WTC11 (cell line): ENCODE measurements at regions not wholly inside any gene's neighbourhood (a gene's known extent, or its start where the extent isn't known, plus 50 kb on each side); places are given as distances from the start of the nearest gene placed in this dataset.

Source experiments
- ATAC-seq: fragments of 200-7000 bp; cut with Tn5 transposase; 2 replicates; pipeline ENCODE4 v1.10.0; 2021; ENCODE audit warnings: mild to moderate bottlenecking, moderate library complexity
- CTCF ChIA-PET: fragments of 300-600 bp; sonication (Branson Sonifier 250); formaldehyde crosslinking; loops from one replicate; lab custom pipeline; 2021; ENCODE audit warnings: antibody characterized with exemption; lab: Charles Lee
- POLR2A ChIA-PET: fragments of 350-600 bp; sonication (Branson Sonifier 250); formaldehyde crosslinking; loops from one replicate; lab custom pipeline; 2021; ENCODE audit warnings: antibody characterized with exemption; lab: Charles Lee
- DNase-seq: peaks from one replicate; pipeline ENCODE4 v3.0.0; 2021; ENCODE audit warnings: low spot score
- H3K27ac Mint-ChIP-seq: 2 replicates; pipeline ENCODE4 v1.8.0; 2021; ENCODE audit warnings: mixed read lengths
- H3K27me3 Mint-ChIP-seq: 2 replicates; pipeline ENCODE4 v1.8.0; 2021; ENCODE audit warnings: low read depth, mild to moderate bottlenecking, moderate library complexity, mixed read lengths
- H3K36me3 Mint-ChIP-seq: 2 replicates; pipeline ENCODE4 v1.8.0; 2021; ENCODE audit warnings: mixed read lengths
- H3K4me1 Mint-ChIP-seq: 2 replicates; pipeline ENCODE4 v1.8.0; 2022; ENCODE audit warnings: mixed read lengths
- H3K4me3 Mint-ChIP-seq: 2 replicates; pipeline ENCODE4 v1.8.0; 2021; ENCODE audit warnings: mild to moderate bottlenecking, moderate library complexity, mixed read lengths
- H3K9me3 Mint-ChIP-seq: 2 replicates; pipeline ENCODE4 v1.8.0; 2021; ENCODE audit warnings: mixed read lengths
- ATF1 ChIP-seq: sonication (generic); formaldehyde crosslinking; IDR thresholded peaks from 2 replicates; pipeline ENCODE4 v1.8.1; 2023; ENCODE audit warnings: mild to moderate bottlenecking, moderate library complexity, missing genetic modification reagents
- CREM ChIP-seq: sonication (generic); formaldehyde crosslinking; IDR thresholded peaks from 2 replicates; pipeline ENCODE4 v1.8.1; 2022; ENCODE audit warnings: mild to moderate bottlenecking, missing genetic modification reagents, moderate library complexity
- EMX1 ChIP-seq: fragments of 250-450 bp; sonication (Bioruptor Pico); IDR thresholded peaks from 2 replicates; pipeline ENCODE4 v1.8.0; 2021; ENCODE audit warnings: mild to moderate bottlenecking
- ETV6 ChIP-seq: sonication (generic); formaldehyde crosslinking; IDR thresholded peaks from 2 replicates; pipeline ENCODE4 v1.8.1; 2022; ENCODE audit warnings: mild to moderate bottlenecking, missing genetic modification reagents
- FOXP1 ChIP-seq: sonication (generic); formaldehyde crosslinking; IDR thresholded peaks from 2 replicates; pipeline ENCODE4 v1.8.0; 2022; ENCODE audit warnings: missing genetic modification reagents, mild to moderate bottlenecking, moderate library complexity, borderline replicate concordance
- JAZF1 ChIP-seq: fragments of 250-450 bp; sonication (Bioruptor Pico); IDR thresholded peaks from 2 replicates; pipeline ENCODE4 v1.9.0; 2021; ENCODE audit warnings: moderate library complexity, mild to moderate bottlenecking, inconsistent platforms
- NFYB ChIP-seq: sonication (generic); formaldehyde crosslinking; conservative IDR thresholded peaks from 2 replicates; pipeline ENCODE4 v1.8.0; 2022; ENCODE audit warnings: low read depth, missing genetic modification reagents
- SOX15 ChIP-seq: fragments of 250-450 bp; sonication (Bioruptor Pico); IDR thresholded peaks from 2 replicates; pipeline ENCODE4 v1.9.0; 2021; ENCODE audit warnings: mild to moderate bottlenecking
- SP1 ChIP-seq: sonication (generic); formaldehyde crosslinking; conservative IDR thresholded peaks from 2 replicates; pipeline ENCODE4 v1.8.1; 2022; ENCODE audit warnings: missing genetic modification reagents
- TEAD4 ChIP-seq: sonication (generic); formaldehyde crosslinking; IDR thresholded peaks from 2 replicates; pipeline ENCODE4 v1.8.0; 2022; ENCODE audit warnings: mild to moderate bottlenecking, missing genetic modification reagents
- TP53 ChIP-seq: sonication (generic); formaldehyde crosslinking; IDR thresholded peaks from 2 replicates; pipeline ENCODE4 v1.8.1; 2023; ENCODE audit warnings: mild to moderate bottlenecking, missing genetic modification reagents
- ZNF219 ChIP-seq: sonication (generic); formaldehyde crosslinking; IDR thresholded peaks from 2 replicates; pipeline ENCODE4 v1.8.0; 2023; ENCODE audit warnings: missing genetic modification reagents, mild to moderate bottlenecking, borderline replicate concordance
- ZNF317 ChIP-seq: sonication (generic); formaldehyde crosslinking; IDR thresholded peaks from 2 replicates; pipeline ENCODE4 v1.8.1; 2023; ENCODE audit warnings: low read depth, mild to moderate bottlenecking, moderate library complexity, missing genetic modification reagents, borderline replicate concordance
- ZNF396 ChIP-seq: fragments of 250-450 bp; sonication (Bioruptor Pico); IDR thresholded peaks from 2 replicates; pipeline ENCODE4 v1.8.0; 2021; ENCODE audit warnings: mild to moderate bottlenecking, moderate library complexity, borderline replicate concordance
- ZNF423 ChIP-seq: fragments of 250-450 bp; sonication (Bioruptor Pico); IDR thresholded peaks from 2 replicates; pipeline ENCODE4 v2.1.2; 2022; ENCODE audit warnings: mild to moderate bottlenecking, moderate library complexity
- TF ChIP-seq, protein P1 (sequence below): sonication (generic); formaldehyde crosslinking; IDR thresholded peaks from 2 replicates; pipeline ENCODE4 v1.8.1; 2023; ENCODE audit warnings: mild to moderate bottlenecking, missing genetic modification reagents, borderline replicate concordance
- TF ChIP-seq, protein P2 (sequence below): sonication (generic); formaldehyde crosslinking; IDR thresholded peaks from 2 replicates; pipeline ENCODE4 v1.8.1; 2022; ENCODE audit warnings: low read depth, missing genetic modification reagents, borderline replicate concordance
- TF ChIP-seq, protein P3 (sequence below): sonication (generic); formaldehyde crosslinking; IDR thresholded peaks from 2 replicates; pipeline ENCODE4 v1.8.1; 2023; ENCODE audit warnings: mild to moderate bottlenecking, missing genetic modification reagents, moderate library complexity
- TF ChIP-seq, protein P4 (sequence below): sonication (generic); formaldehyde crosslinking; IDR thresholded peaks from 2 replicates; pipeline ENCODE4 v1.8.1; 2023; ENCODE audit warnings: mild to moderate bottlenecking, missing genetic modification reagents, moderate library complexity
- TF ChIP-seq, protein P5 (sequence below): sonication (generic); formaldehyde crosslinking; conservative IDR thresholded peaks from 2 replicates; pipeline ENCODE4 v1.8.1; 2023; ENCODE audit warnings: mild to moderate bottlenecking, low read depth, missing genetic modification reagents, moderate library complexity
- TF ChIP-seq, protein P6 (sequence below): sonication (generic); formaldehyde crosslinking; IDR thresholded peaks from 2 replicates; pipeline ENCODE4 v1.8.0; 2022; ENCODE audit warnings: mild to moderate bottlenecking, missing genetic modification reagents
- TF ChIP-seq, protein P7 (sequence below): sonication (generic); formaldehyde crosslinking; IDR thresholded peaks from 2 replicates; pipeline ENCODE4 v1.8.1; 2022; ENCODE audit warnings: low read depth, mild to moderate bottlenecking, moderate library complexity, missing genetic modification reagents, borderline replicate concordance

DNA sequence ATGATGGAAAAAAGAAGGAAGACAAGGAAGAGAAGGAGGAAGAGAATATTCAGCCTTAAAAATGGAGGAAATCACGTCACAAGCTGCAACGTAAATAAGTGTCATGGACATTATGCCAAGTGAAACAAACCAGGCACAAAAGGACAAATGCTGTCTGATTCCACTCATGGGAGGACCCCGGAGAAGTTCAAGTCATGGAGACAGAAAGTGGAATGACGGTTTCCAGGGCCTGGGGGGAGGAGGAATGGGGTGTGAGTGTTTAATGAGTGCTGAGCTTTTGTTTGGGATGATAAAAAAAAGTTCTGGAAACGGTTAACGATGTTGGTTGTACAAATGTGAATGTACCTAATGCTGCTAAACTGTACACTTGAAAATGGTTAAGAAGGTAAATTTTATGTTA is 439.5 kb downstream of the GADD45G start (continued):
- TF ChIP-seq, protein P1, sequence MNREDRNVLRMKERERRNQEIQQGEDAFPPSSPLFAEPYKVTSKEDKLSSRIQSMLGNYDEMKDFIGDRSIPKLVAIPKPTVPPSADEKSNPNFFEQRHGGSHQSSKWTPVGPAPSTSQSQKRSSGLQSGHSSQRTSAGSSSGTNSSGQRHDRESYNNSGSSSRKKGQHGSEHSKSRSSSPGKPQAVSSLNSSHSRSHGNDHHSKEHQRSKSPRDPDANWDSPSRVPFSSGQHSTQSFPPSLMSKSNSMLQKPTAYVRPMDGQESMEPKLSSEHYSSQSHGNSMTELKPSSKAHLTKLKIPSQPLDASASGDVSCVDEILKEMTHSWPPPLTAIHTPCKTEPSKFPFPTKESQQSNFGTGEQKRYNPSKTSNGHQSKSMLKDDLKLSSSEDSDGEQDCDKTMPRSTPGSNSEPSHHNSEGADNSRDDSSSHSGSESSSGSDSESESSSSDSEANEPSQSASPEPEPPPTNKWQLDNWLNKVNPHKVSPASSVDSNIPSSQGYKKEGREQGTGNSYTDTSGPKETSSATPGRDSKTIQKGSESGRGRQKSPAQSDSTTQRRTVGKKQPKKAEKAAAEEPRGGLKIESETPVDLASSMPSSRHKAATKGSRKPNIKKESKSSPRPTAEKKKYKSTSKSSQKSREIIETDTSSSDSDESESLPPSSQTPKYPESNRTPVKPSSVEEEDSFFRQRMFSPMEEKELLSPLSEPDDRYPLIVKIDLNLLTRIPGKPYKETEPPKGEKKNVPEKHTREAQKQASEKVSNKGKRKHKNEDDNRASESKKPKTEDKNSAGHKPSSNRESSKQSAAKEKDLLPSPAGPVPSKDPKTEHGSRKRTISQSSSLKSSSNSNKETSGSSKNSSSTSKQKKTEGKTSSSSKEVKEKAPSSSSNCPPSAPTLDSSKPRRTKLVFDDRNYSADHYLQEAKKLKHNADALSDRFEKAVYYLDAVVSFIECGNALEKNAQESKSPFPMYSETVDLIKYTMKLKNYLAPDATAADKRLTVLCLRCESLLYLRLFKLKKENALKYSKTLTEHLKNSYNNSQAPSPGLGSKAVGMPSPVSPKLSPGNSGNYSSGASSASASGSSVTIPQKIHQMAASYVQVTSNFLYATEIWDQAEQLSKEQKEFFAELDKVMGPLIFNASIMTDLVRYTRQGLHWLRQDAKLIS (CRISPR knock-in tag): no peak
- TF ChIP-seq ETV6 (CRISPR knock-in tag): no peak

DNA sequence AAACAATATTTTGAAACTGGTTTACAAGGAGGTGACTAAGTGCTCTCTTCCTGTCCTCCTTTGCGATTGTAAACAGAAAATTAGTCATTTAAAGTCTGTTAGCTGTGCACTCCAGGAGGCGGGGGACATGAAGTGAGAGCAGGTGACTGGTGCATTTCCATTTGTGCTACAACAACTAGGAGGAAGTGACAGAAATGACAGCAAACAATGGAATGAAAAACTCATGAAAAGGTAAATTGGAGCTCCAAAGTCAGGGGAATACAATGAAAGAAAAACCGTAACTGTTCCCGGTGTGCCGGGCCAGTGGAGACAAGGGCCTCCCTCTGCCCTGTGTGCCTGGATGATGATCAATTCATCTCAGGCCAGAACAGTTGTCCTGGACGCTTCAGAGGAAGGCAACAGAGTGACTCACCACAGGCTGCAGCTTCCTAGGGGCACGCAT is 439.9 kb downstream of the GADD45G start:
- Mint-ChIP-seq H3K4me3 (no peak overlapping the region), H3K27me3 (no peaks in the 10 kb centered on the region; the same call in 1 of the 2 replicates), H3K4me1 (peaks cover 20% of the 10 kb centered on the region), H3K9me3 (peaks cover 10% of the 10 kb centered on the region), H3K36me3 (no peaks in the 10 kb centered on the region), H3K27ac (no peak overlapping the region)
- POLR2A ChIA-PET: no interaction called here
- no peak for TF ChIP-seq JAZF1
- TF ChIP-seq ATF1 (CRISPR knock-in tag): no peak
- ATAC-seq (peak; percentile 43), DNase-seq (no peak)
- CTCF ChIA-PET: interaction anchor here (0.8 to 1.3 kb wide), 5 partner anchors 8 to 451 kb away, joined by 3 to 6 read pairs (median 3); no protein-coding TSS in a partner anchor

DNA sequence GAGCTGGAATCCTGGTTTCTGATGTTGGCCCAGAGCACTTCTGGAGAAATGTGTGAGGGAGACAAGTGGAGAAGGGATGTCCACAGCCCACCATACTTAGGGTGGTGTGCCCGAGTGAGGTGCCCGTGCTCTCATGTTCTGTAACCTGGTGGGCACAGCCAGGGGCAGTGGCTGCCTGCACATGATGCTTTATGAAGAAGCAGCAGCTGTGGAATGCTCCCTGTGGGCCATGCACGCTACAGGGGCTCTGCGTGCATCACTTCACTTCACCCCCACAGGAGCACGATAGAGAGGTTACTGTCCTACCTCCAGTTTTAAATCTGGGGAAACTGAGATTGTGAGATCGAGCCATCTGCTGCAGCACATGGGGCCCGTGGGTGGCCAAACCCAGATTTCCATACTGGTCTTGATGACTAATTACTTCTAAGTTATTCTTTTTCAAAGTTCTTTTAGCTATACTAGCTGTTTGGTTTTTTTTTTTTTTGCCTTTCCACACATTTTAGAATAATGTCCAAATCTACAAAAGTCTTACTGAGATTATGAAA is 441.6 kb downstream of the GADD45G start:
- CTCF ChIA-PET: no interaction called here
- ATAC-seq (no peak), DNase-seq (no peak)
- H3K4me3 Mint-ChIP-seq: no peak overlapping the region
- H3K27ac Mint-ChIP-seq: no peak overlapping the region
- POLR2A ChIA-PET: no interaction called here
- peaks cover 20% of the 10 kb centered on the region for H3K4me1 Mint-ChIP-seq
- H3K9me3 Mint-ChIP-seq: peaks cover 5% of the 10 kb centered on the region; the same call in 1 of the 2 replicates
- no peaks in the 10 kb centered on the region for H3K36me3 Mint-ChIP-seq
- no peaks in the 10 kb centered on the region; the same call in 1 of the 2 replicates for H3K27me3 Mint-ChIP-seq
- no peak for TF ChIP-seq NFYB
- TF ChIP-seq TEAD4 (CRISPR knock-in tag): no peak
- TF ChIP-seq, protein P2, sequence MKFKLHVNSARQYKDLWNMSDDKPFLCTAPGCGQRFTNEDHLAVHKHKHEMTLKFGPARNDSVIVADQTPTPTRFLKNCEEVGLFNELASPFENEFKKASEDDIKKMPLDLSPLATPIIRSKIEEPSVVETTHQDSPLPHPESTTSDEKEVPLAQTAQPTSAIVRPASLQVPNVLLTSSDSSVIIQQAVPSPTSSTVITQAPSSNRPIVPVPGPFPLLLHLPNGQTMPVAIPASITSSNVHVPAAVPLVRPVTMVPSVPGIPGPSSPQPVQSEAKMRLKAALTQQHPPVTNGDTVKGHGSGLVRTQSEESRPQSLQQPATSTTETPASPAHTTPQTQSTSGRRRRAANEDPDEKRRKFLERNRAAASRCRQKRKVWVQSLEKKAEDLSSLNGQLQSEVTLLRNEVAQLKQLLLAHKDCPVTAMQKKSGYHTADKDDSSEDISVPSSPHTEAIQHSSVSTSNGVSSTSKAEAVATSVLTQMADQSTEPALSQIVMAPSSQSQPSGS (CRISPR knock-in tag): no peak
- TF ChIP-seq, protein P3, sequence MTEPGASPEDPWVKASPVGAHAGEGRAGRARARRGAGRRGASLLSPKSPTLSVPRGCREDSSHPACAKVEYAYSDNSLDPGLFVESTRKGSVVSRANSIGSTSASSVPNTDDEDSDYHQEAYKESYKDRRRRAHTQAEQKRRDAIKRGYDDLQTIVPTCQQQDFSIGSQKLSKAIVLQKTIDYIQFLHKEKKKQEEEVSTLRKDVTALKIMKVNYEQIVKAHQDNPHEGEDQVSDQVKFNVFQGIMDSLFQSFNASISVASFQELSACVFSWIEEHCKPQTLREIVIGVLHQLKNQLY (CRISPR knock-in tag): no peak
- TF ChIP-seq ZNF219 (CRISPR knock-in tag): no peak
- TF ChIP-seq ATF1 (CRISPR knock-in tag): no peak
- no peak for TF ChIP-seq EMX1 (CRISPR knock-in tag)
- no peak for TF ChIP-seq ZNF423
- TF ChIP-seq, protein P4, sequence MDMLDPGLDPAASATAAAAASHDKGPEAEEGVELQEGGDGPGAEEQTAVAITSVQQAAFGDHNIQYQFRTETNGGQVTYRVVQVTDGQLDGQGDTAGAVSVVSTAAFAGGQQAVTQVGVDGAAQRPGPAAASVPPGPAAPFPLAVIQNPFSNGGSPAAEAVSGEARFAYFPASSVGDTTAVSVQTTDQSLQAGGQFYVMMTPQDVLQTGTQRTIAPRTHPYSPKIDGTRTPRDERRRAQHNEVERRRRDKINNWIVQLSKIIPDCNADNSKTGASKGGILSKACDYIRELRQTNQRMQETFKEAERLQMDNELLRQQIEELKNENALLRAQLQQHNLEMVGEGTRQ (CRISPR knock-in tag): no peak
- no peak for TF ChIP-seq ZNF317
- TF ChIP-seq, protein P5, sequence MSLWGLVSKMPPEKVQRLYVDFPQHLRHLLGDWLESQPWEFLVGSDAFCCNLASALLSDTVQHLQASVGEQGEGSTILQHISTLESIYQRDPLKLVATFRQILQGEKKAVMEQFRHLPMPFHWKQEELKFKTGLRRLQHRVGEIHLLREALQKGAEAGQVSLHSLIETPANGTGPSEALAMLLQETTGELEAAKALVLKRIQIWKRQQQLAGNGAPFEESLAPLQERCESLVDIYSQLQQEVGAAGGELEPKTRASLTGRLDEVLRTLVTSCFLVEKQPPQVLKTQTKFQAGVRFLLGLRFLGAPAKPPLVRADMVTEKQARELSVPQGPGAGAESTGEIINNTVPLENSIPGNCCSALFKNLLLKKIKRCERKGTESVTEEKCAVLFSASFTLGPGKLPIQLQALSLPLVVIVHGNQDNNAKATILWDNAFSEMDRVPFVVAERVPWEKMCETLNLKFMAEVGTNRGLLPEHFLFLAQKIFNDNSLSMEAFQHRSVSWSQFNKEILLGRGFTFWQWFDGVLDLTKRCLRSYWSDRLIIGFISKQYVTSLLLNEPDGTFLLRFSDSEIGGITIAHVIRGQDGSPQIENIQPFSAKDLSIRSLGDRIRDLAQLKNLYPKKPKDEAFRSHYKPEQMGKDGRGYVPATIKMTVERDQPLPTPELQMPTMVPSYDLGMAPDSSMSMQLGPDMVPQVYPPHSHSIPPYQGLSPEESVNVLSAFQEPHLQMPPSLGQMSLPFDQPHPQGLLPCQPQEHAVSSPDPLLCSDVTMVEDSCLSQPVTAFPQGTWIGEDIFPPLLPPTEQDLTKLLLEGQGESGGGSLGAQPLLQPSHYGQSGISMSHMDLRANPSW (CRISPR knock-in tag): no peak
- no peak for TF ChIP-seq SOX15
- no peak for TF ChIP-seq SP1
- TF ChIP-seq CREM (CRISPR knock-in tag): no peak
- TF ChIP-seq, protein P6, sequence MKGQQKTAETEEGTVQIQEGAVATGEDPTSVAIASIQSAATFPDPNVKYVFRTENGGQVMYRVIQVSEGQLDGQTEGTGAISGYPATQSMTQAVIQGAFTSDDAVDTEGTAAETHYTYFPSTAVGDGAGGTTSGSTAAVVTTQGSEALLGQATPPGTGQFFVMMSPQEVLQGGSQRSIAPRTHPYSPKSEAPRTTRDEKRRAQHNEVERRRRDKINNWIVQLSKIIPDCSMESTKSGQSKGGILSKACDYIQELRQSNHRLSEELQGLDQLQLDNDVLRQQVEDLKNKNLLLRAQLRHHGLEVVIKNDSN (CRISPR knock-in tag): no peak
- TF ChIP-seq, protein P7, sequence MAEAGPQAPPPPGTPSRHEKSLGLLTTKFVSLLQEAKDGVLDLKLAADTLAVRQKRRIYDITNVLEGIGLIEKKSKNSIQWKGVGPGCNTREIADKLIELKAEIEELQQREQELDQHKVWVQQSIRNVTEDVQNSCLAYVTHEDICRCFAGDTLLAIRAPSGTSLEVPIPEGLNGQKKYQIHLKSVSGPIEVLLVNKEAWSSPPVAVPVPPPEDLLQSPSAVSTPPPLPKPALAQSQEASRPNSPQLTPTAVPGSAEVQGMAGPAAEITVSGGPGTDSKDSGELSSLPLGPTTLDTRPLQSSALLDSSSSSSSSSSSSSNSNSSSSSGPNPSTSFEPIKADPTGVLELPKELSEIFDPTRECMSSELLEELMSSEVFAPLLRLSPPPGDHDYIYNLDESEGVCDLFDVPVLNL: no peak
- TF ChIP-seq FOXP1 (CRISPR knock-in tag): no peak
- TF ChIP-seq ZNF396 (CRISPR knock-in tag): no peak
- TF ChIP-seq TP53 (CRISPR knock-in tag): no peak
